ENCODE measurements at regions not wholly inside any gene's neighbourhood (a gene's known extent, or its start where the extent isn't known, plus 50 kb on each side); places are given as distances from the start of the nearest gene placed in this dataset.
"Not testable (repeated sequence)": the region's sequence is repeated elsewhere in the genome, so short reads cannot be mapped to it uniquely, and the experiment has no call there.

DNA sequence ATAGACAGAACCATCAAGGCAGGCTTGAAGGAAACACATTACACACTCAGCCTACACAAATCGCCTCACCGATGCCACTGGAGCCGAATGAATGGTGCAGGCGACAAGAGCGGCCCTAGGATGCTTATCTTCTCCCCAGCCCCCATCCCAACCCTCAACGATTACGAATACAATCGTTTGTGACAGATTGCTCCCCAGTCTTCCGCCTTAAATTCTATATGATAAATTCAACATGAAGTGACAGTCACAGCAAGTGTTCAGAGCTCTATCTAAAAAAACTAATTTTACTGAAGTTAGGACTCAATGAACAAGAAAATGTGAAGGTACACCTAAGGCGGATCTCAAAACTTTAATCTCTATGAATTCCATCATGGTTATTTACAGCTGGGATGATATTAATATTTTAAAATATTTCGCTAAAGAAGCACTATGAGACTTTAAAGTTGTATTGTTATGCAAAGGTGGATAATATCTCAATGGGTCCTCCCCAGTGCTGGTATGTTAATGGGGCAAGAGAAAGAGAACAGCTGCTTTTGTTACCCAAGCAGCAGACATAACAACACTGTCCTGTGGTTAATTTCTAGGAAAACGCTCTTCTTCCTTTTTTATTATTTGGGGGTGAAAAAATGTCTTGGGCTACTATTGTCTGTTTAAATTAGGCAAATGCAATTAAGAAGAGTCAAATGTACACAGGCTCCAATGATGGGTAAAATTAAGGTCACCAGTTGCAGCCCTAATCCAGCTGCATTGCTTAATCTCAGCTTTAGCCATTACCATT lies 147.6 kb upstream of the NR2F2 start:
- no peak for DNase-seq

DNA sequence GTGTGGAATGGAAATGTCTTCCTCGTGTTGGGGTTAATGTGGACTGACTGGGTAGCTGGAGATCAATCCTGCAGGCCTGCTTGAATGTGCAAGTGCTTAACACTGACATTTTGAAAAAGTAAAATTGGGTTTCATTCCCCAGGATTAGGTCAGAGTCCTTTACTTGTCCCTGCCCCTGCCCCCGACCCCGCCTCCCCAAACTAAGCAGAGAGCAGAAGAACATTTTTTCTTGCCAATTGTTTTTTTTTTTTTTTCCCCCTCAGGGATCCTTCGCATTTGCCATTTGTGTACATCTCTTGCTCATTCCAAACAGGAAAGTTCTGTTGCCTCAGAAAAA lies 147.0 kb upstream of the NR2F2 start:
- no peak for DNase-seq

- DNase-seq: no peak
Measured at GRCh38 chr15:96183867-96184266, 146.6 kb upstream of the NR2F2 start.

GRCh38 chr15:96184297-96184696 lies 146.2 kb upstream of the NR2F2 start:
- no peak for DNase-seq

DNA sequence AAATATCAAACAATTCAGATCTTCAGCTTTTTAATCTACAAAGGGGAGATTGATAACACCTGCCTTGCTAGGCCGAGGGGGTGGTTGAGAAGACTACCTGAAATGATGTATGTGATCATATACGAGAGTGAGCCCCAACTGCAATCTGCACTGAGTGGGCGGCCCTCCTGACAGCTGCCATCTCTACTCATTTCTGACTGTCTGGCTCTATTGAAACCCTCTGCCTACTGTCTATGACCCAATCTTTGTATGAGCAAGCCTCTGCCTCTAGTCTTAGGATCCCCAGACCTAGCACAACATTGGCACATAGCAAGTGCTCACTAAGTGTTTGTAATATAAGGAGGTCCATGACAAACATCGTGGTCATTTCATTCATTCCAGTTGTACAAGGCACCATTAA lies 144.4 kb upstream of the NR2F2 start:
- DNase-seq: no peak

- DNase-seq: no peak
Measured at GRCh38 chr15:96187341-96188305, 142.9 kb upstream of the NR2F2 start.

- no peak for DNase-seq
Measured at GRCh38 chr15:96197721-96198120, 132.8 kb upstream of the NR2F2 start.

DNA sequence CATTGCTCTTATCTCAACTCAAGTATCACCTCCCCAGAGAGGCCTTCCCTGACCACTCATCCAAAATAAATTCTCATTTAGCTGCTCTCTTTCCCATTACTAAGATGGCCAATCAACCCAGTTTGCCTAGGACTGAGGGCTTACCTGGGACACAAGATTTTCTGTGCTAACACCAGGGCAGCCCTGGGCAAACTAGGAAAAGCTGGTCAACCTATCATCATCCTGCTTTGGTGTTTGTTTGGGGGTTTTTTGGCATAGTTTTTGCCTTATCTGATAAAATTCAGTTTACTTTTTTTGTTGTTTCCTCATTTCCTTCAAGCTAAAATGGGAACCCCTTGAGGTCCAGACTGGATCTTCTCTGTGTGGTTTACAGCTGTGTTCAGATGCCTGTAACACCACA lies 131.4 kb upstream of the NR2F2 start:
- no peak for DNase-seq

DNA sequence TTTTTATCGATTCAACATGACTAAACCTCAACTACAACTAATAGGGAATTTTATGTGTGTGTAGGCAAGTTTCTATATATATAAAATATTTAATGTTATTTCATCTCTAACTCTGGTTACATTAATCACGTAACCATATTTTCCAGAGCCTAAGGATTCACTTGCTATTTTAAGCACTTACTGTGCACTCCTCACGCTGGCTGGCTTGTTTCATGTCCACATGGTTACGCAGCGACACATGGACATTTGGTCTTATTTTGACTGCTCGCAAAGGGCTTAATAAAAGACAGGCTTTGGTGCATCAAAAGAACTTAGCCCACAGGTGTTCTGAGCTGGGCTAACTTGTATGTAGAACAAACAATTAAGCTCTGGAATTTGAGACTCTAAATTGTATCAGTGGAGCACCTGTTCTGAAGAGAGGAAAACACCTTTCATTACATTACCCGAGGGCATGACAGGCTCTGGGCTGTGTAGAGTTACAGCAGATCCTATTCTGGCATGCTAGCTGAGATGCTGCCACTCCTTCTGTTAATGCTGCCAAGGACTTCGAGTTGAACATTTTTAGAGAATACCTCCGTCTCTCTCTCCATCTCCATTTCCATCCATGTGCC lies 130.0 kb upstream of the NR2F2 start:
- DNase-seq: no peak

- no peak for DNase-seq
Measured at GRCh38 chr15:96201696-96202095, 128.8 kb upstream of the NR2F2 start.

GRCh38 chr15:96205588-96205987 lies 124.9 kb upstream of the NR2F2 start:
- DNase-seq: not testable (repeated sequence)

DNA sequence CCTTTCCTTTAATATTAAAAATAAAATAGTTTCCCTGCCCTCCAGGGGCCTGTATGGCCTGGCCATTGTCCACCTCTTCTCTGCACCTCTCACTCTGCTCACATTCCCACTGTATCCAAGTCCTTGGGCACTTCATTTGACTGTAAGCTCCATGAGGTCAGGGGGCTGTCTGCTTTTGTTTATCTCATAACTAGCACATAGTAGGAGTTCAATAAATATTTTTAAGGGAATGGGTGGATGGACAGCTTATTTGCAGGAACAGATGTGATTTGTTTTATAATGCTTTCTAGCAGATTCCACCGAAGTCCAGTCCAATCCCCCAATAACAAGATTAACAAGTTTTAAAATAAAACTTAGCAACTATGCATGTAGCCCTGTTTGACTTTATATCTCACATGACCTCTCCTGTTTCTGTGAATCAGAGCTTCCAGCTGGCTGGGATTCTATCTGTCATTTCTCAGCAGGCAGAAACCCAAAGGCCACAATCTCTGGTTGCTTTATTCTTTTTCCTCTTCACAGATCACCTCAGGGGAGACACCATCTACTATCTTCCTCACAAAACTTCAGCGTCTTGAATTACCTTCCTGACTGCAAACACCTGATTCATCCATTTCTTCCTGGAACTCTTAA lies 123.0 kb upstream of the NR2F2 start:
- no peak for DNase-seq

DNA sequence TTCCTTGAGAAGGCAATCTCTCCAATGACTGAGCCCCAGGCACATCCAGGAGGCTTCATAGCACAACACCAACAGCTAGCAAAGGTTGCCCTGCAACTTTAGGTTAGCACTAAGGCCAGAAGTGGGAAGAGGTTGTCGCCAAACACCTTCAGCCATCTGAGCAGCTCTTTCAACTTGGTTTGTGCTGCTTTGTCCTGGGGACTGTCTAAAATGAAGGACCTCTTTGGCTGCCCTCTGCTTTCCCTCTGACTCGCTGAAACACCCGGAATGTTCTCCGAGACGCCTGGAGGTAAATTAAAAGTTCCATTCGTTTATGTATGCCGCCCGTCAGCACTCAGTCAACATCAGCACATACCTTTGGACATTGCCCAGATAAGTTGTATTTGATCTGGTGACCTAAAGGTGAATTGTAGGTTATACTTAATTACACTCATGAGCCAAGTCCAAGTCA lies 121.2 kb upstream of the NR2F2 start:
- no peak for DNase-seq

GRCh38 chr15:96213045-96213444 lies 117.5 kb upstream of the NR2F2 start:
- DNase-seq: no peak

DNA sequence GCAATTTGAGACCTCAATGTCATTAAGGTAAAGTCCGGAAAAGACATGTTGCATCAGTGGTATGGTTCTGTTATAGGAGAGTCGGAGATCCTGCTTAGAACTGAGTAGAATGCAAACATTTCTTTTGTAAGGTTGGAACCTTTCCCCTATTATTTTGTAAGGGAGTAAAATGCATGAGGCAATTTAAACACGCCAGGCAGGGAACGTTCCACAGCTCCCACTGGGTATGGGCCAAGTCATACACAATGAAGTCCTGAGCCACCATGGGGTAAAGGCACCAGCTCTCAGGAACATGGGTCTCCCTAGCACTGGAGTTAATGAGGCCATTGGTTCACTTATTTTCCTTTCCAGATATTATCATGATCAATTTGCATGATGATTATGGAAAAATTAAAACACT lies 116.6 kb upstream of the NR2F2 start:
- no peak for DNase-seq

- not testable (repeated sequence) for DNase-seq
Measured at GRCh38 chr15:96216481-96216880, 114.0 kb upstream of the NR2F2 start.

GRCh38 chr15:96217983-96218382 lies 112.5 kb upstream of the NR2F2 start:
- no peak for DNase-seq

DNA sequence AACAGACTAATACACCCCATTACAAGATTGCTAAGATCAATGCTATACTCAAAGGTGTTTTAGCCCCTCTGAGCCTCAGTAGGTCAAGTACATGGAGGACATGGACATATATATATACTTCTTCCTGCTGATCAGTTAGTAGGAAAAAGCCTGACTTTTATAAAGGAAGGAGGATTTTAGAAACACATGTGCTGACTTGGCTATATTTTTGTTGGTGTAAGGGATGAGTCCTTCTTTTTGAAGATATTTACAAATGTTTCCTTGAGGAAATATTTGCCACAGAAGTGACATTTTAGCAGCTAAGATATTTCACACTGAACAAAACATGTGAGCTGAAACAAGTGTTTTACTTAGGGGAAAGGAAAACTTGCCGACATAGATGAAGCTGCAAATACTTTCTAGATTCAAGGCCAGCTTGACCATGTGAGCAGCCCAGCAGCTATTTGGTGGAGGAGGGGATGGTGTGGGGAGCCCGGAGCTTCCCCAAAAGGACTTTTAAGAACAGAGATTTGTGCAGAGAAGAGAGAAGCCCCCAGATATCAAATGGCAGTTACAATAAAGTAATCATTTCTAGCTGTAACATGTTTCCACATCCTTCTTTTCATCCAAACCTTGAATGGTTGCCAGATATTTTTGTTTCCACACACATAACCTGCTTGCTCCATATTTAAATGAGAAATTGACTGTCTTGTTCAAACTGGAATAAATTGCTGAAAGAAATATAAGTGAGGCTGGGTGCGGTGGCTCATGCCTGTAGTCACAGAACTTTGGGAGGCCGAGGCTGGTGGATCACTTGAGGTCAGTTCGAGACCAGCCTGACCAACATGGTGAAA lies 111.7 kb upstream of the NR2F2 start:
- DNase-seq: no peak

DNA sequence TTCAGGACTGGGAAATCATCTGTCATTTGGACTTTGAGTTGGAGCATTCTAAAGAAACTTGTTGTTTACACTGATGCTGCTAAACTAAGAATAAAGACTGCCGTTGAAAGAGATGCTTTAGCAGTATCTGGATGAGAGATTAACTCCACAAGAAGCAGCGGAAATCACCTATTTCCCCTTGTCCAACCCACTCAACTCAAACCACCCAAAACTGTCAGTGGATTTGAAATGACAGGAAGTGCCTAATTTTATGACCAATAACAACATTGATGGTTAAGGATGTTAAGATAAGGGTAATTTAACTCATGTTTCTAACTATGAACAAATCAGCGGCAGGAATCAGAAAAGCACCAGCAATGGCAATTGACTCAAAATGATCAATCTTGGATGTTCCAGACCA lies 110.8 kb upstream of the NR2F2 start:
- no peak for DNase-seq

GRCh38 chr15:96220657-96221056 lies 109.8 kb upstream of the NR2F2 start:
- DNase-seq: no peak

GRCh38 chr15:96222981-96223380 lies 107.5 kb upstream of the NR2F2 start:
- no peak for DNase-seq

DNA sequence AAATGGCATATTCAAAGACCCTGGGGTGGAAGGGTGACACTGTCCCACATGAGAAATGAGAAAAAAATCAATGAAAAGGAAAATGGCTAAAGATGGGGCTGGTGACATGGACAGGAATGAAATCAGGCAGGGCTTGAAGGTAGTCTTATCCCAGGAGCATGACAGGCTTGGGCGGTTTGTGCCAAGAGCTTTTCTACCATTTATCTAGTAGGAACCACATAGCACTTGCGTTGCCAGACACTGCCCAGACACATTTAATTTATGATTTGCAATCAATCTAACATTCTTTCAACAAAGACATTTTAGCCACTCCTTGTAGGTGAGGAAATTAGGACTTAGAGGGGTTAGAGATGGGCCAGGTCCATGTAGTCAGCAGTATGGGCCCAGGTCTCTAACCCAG lies 106.6 kb upstream of the NR2F2 start:
- no peak for DNase-seq

All from stimulated activated naive CD4-positive, alpha-beta T cell treated with Interleukin-2 at 50 U/mL for 16 hours (primary cell).